ENCODE measurements at regions not wholly inside any gene's neighbourhood (a gene's known extent, or its start where the extent isn't known, plus 50 kb on each side); places are given as distances from the start of the nearest gene placed in this dataset.

DNA sequence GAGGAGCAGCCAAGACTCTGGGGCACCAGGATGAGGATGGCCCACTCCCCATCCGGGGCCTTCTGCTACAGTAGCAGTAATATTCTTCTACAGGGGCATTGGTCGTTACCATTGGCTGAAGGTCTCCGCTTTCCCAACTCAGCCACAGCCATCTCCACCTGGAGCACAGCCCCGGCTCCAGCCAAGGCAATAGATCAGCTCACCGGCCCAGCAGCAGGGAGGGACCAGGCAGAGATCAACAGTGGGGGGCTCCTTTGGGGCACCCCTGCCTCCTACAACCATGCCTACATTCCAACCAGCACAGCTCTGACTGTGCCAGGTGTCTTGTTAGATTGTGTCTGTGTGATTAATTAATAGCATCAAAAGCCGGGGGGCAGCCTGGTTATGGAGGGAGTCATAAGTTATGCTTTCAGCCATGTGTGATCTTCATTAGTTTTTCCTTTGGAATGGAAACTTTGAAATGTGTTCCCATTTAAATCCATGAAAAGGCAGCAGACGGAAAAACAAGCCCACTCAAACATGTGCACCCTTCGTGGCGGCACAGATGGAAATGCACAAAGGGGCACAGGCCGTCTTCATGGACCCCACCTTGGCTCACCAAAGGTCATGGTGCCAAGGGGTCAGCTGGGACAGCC, 68.6 kb upstream of the BZW1 start:
- TF ChIP-seq, protein P1, sequence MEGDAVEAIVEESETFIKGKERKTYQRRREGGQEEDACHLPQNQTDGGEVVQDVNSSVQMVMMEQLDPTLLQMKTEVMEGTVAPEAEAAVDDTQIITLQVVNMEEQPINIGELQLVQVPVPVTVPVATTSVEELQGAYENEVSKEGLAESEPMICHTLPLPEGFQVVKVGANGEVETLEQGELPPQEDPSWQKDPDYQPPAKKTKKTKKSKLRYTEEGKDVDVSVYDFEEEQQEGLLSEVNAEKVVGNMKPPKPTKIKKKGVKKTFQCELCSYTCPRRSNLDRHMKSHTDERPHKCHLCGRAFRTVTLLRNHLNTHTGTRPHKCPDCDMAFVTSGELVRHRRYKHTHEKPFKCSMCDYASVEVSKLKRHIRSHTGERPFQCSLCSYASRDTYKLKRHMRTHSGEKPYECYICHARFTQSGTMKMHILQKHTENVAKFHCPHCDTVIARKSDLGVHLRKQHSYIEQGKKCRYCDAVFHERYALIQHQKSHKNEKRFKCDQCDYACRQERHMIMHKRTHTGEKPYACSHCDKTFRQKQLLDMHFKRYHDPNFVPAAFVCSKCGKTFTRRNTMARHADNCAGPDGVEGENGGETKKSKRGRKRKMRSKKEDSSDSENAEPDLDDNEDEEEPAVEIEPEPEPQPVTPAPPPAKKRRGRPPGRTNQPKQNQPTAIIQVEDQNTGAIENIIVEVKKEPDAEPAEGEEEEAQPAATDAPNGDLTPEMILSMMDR (conservative IDR thresholded peaks at IDR 0.05; ENCODE audit: low read length) = no peak
- no peak for TF ChIP-seq EZH2phosphoT487 (IDR thresholded peaks at IDR 0.05; ENCODE audit: borderline replicate concordance, low read depth, low read length)
